ENCODE measurements at regions not wholly inside any gene's neighbourhood (a gene's known extent, or its start where the extent isn't known, plus 50 kb on each side); places are given as distances from the start of the nearest gene placed in this dataset.
"Not testable (repeated sequence)": the region's sequence is repeated elsewhere in the genome, so short reads cannot be mapped to it uniquely, and the experiment has no call there.

- TF ChIP-seq EZH2 (IDR thresholded peaks at IDR 0.05; ENCODE audit: low read depth, unreplicated experiment) (no peak), ETS1 (IDR thresholded peaks at IDR 0.05) (no peak), EZH2phosphoT487 (IDR thresholded peaks at IDR 0.05; ENCODE audit: unreplicated experiment) (no peak)
- ATAC-seq (no peak), DNase-seq (ENCODE audit: low spot score) (no peak)
- Histone ChIP-seq H2AFZ (no peak overlapping the region), H3F3A (replicated peaks; ENCODE audit: low read depth) (0 out of 2 replicates have a peak, but pooled peaks cover 4% of the 10 kb centered on the region), H3K4me1 (ENCODE audit: insufficient read depth) (no peaks in the 10 kb centered on the region), H3K4me3 (no peak overlapping the region), H3K27me3 (ENCODE audit: insufficient read depth) (no peaks in the 10 kb centered on the region), H3K36me3 (ENCODE audit: insufficient read depth) (no peaks in the 10 kb centered on the region), H3K79me2 (replicated peaks; ENCODE audit: insufficient read depth) (no peaks in the 10 kb centered on the region), H4K20me1 (replicated peaks; ENCODE audit: insufficient read depth) (no peaks in the 10 kb centered on the region), H3K27ac (ENCODE audit: low read depth) (no peak overlapping the region), H3K4me2 (no peak overlapping the region), H3K9me2 (ENCODE audit: insufficient read depth) (no peaks in the 10 kb centered on the region)
- Mint-ChIP-seq H3K9me3 (peaks cover 85% of the 10 kb centered on the region), H3K4me1 (no peaks in the 10 kb centered on the region), H3K27ac (no peak overlapping the region), H3K36me3 (ENCODE audit: low read depth) (peaks cover 48% of the 10 kb centered on the region), H3K27me3 (ENCODE audit: insufficient read depth, low read depth, poor library complexity) (peaks cover 10% of the 10 kb centered on the region), H3K4me3 (no peak overlapping the region)
These were observed 477.0 kb downstream of the TMEM121 start for GRCh38 chr14:106003351-106003750.

- peaks cover 85% of the 10 kb centered on the region for H3K9me3 Mint-ChIP-seq
- not testable (repeated sequence) for H3K27me3 Mint-ChIP-seq (ENCODE audit: insufficient read depth, low read depth, poor library complexity); H3K36me3 ChIP-seq (ENCODE audit: insufficient read depth)
These were observed 478.8 kb downstream of the TMEM121 start for GRCh38 chr14:106004937-106005795.

GRCh38 chr14:106006043-106006442 lies 479.7 kb downstream of the TMEM121 start:
- H3K27me3 ChIP-seq (ENCODE audit: insufficient read depth); H3K4me3 Mint-ChIP-seq; H3K36me3 ChIP-seq (ENCODE audit: insufficient read depth); H3K27ac ChIP-seq (ENCODE audit: low read depth); H3K79me2 ChIP-seq (replicated peaks; ENCODE audit: insufficient read depth); H3K4me3 ChIP-seq; H3K4me2 ChIP-seq; H3F3A ChIP-seq (replicated peaks; ENCODE audit: low read depth); H2AFZ ChIP-seq; ATAC-seq; H3K4me1 ChIP-seq (ENCODE audit: insufficient read depth); H3K9me2 ChIP-seq (ENCODE audit: insufficient read depth); H3K27ac Mint-ChIP-seq; H4K20me1 ChIP-seq (replicated peaks; ENCODE audit: insufficient read depth); DNase-seq (ENCODE audit: low spot score); H3K4me1 Mint-ChIP-seq; H3K27me3 Mint-ChIP-seq (ENCODE audit: insufficient read depth, low read depth, poor library complexity): not testable (repeated sequence)
- H3K9me3 Mint-ChIP-seq, result peaks cover 92% of the 10 kb centered on the region
- H3K36me3 Mint-ChIP-seq (ENCODE audit: low read depth), result peaks cover 42% of the 10 kb centered on the region

More at GRCh38 chr14:106004937-106005795, 478.8 kb downstream of the TMEM121 start:
- not testable (repeated sequence) for H3K27ac ChIP-seq (ENCODE audit: low read depth); H4K20me1 ChIP-seq (replicated peaks; ENCODE audit: insufficient read depth); ATAC-seq; H3K9me2 ChIP-seq (ENCODE audit: insufficient read depth); H3K79me2 ChIP-seq (replicated peaks; ENCODE audit: insufficient read depth); H3K4me3 Mint-ChIP-seq; H3K4me1 Mint-ChIP-seq; H3K27me3 ChIP-seq (ENCODE audit: insufficient read depth); H3K27ac Mint-ChIP-seq; H3K4me2 ChIP-seq; H2AFZ ChIP-seq; H3K4me3 ChIP-seq; DNase-seq (ENCODE audit: low spot score); H3F3A ChIP-seq (replicated peaks; ENCODE audit: low read depth); H3K4me1 ChIP-seq (ENCODE audit: insufficient read depth)
- peaks cover 37% of the 10 kb centered on the region for H3K36me3 Mint-ChIP-seq (ENCODE audit: low read depth)

GRCh38 chr14:106006716-106007115 lies 480.3 kb downstream of the TMEM121 start:
- peaks cover 42% of the 10 kb centered on the region for H3K36me3 Mint-ChIP-seq (ENCODE audit: low read depth)
- not testable (repeated sequence) for H3K27ac Mint-ChIP-seq

More at GRCh38 chr14:106006716-106007115, 480.3 kb downstream of the TMEM121 start:
- H3K27me3 ChIP-seq (ENCODE audit: insufficient read depth); H2AFZ ChIP-seq; H3K9me2 ChIP-seq (ENCODE audit: insufficient read depth); H3K27ac ChIP-seq (ENCODE audit: low read depth); H3K4me2 ChIP-seq; H3K27me3 Mint-ChIP-seq (ENCODE audit: insufficient read depth, low read depth, poor library complexity); ATAC-seq; H3K4me1 Mint-ChIP-seq; H3K4me3 Mint-ChIP-seq; H3K36me3 ChIP-seq (ENCODE audit: insufficient read depth); H3K4me1 ChIP-seq (ENCODE audit: insufficient read depth); H4K20me1 ChIP-seq (replicated peaks; ENCODE audit: insufficient read depth); H3K79me2 ChIP-seq (replicated peaks; ENCODE audit: insufficient read depth); H3K4me3 ChIP-seq; DNase-seq (ENCODE audit: low spot score); H3F3A ChIP-seq (replicated peaks; ENCODE audit: low read depth): not testable (repeated sequence)
- H3K9me3 Mint-ChIP-seq, result peaks cover 93% of the 10 kb centered on the region
